DOHH2 (cell line): ENCODE measurements at regions not wholly inside any gene's neighbourhood (a gene's known extent, or its start where the extent isn't known, plus 50 kb on each side); places are given as distances from the start of the nearest gene placed in this dataset.

Experiments used
- CTCF ChIP-seq: fragments of 200-600 bp; sonication (generic); IDR thresholded peaks from one replicate; pipeline ENCODE4 v1.5.1; 2014; ENCODE audit warnings: antibody characterized with exemption, mild to moderate bottlenecking, low read depth, low read length; ENCODE audit not compliant: poor library complexity, severe bottlenecking
- EZH2phosphoT487 ChIP-seq: fragments of 200-600 bp; sonication (generic); IDR thresholded peaks from 2 replicates; pipeline ENCODE4 v1.6.1; 2017; ENCODE audit warnings: borderline replicate concordance, mild to moderate bottlenecking, antibody characterized with exemption, low read length, moderate library complexity, mixed read lengths

GRCh38 chr3:176951144-176951543, 246.1 kb downstream of the TBL1XR1 start:
- TF ChIP-seq CTCF (no peak), EZH2phosphoT487 (no peak)
